Adrenal gland (tissue), 9 donors: ENCODE measurements at regions not wholly inside any gene's neighbourhood (a gene's known extent, or its start where the extent isn't known, plus 50 kb on each side); places are given as distances from the start of the nearest gene placed in this dataset.

ENCODE experiments used
- DNase-seq, 7 donors: peaks; one replicate each; pipeline ENCODE4 v3.0.0-alpha.2; 2019 to 2020
- H3K27ac ChIP-seq, 5 donors: fragments of 200-600 bp; sonication (generic) in 4 of 5; 1 replicate in 3 of 5; 2 replicates in 2 of 5; pipeline versions ENCODE4 v1.5.1 to v1.8.0; 2016 to 2020; ENCODE audit warnings: mild to moderate bottlenecking in 1 of 5
- H3K27me3 ChIP-seq: fragments of 200-600 bp; 2 replicates; pipeline ENCODE4 v1.8.0; 2021
- H3K36me3 ChIP-seq, 2 donors: fragments of 200-600 bp; replicated peaks in 1 of 2; 1 replicate in 1 of 2; 2 replicates in 1 of 2; pipeline versions ENCODE4 v1.5.1 to v1.8.0; 2018 to 2022
- H3K4me1 ChIP-seq, 2 donors: fragments of 200-600 bp; replicated peaks in 1 of 2; 1 replicate in 1 of 2; 2 replicates in 1 of 2; pipeline versions ENCODE4 v1.5.1 to v1.8.0; 2018 to 2021
- H3K4me3 ChIP-seq, 4 donors: fragments of 200-600 bp; sonication (generic) in 3 of 4; one replicate each; pipeline ENCODE4 v1.5.1; 2016 to 2018
- H3K9me3 ChIP-seq, 3 donors: fragments of 200-600 bp; sonication (generic) in 1 of 3; replicated peaks in 1 of 3; 1 replicate in 2 of 3; 2 replicates in 1 of 3; pipeline versions ENCODE4 v1.5.1 to v1.8.0; 2016 to 2021
- CTCF ChIP-seq, 6 experiments: fragments of 450-650 bp in 4 of 6; fragments of 200-600 bp in 2 of 6; sonication (generic) in 1 of 6; IDR thresholded peaks; 1 replicate in 5 of 6; 2 replicates in 1 of 6; pipeline versions ENCODE4 v1.5.1 to v1.8.0; 2016 to 2021; ENCODE audit warnings: antibody characterized with exemption in 6 of 6, mild to moderate bottlenecking in 2 of 6, moderate library complexity in 1 of 6
- POLR2A ChIP-seq, 2 donors: fragments of 450-650 bp; IDR thresholded peaks; one replicate each; pipeline ENCODE4 v1.6.1; 2017; ENCODE audit warnings: antibody characterized with exemption in 2 of 2, mild to moderate bottlenecking in 2 of 2, moderate library complexity in 1 of 2
- WGBS, 4 donors: extraction: QIAGEN DNeasy Blood & Tissue Kit in 2 of 4; methylation state at CpG; one replicate each; pipeline versions ENCODE4 v1.1.5 to v1.1.7; 2013 to 2017; 5-methylcytosine and 5-hydroxymethylcytosine counted together
- intact Hi-C, 2 donors: fragments of 100-400 bp; cut with DNase I; formaldehyde crosslinking; loops; one replicate each; pipeline versions ENCODE4 v1.14.1 to v1.15.0; 2022 to 2023
- donor health status: healthy with polysubstance abuse.
- donor health status: Bipolar disorder and iron deficiency.
- donor health status: DM: yes; HTN: yes; CAD: no.
- donor health status: DM: no; HTN: no; CAD: no.
- donor health status: DM: no; HTN: no; CAD: no.

GRCh38 chr5:171509467-171509866 is 90.0 kb downstream of the FGF18 start:
- no peaks in the 10 kb centered on the region for H3K36me3 ChIP-seq
- H3K4me3 ChIP-seq: no peak overlapping the region
- TF ChIP-seq CTCF (IDR thresholded peaks at IDR 0.05): no peak
- TF ChIP-seq POLR2A (IDR thresholded peaks at IDR 0.05): no peak
- H3K4me1 ChIP-seq: no peaks in the 10 kb centered on the region
- no peaks in the 10 kb centered on the region for H3K27me3 ChIP-seq
- H3K9me3 ChIP-seq: no peaks in the 10 kb centered on the region
- no peak for DNase-seq
- WGBS, 4 donors: 83 to 88% (median 85%) methylated on average over 7 of the region's 7 CpGs
- intact Hi-C loops: no loop called here
- no peak overlapping the region for H3K27ac ChIP-seq

- no peaks in the 10 kb centered on the region for H3K4me1 ChIP-seq
- no peak for DNase-seq
- 84 to 92% (median 89%) methylated on average over 5 of the region's 5 CpGs for WGBS, 4 donors
- H3K27ac ChIP-seq: no peak overlapping the region
- intact Hi-C loops: no loop called here
- H3K36me3 ChIP-seq: no peaks in the 10 kb centered on the region
- no peak overlapping the region for H3K4me3 ChIP-seq
- TF ChIP-seq CTCF (IDR thresholded peaks at IDR 0.05): no peak
- TF ChIP-seq POLR2A (IDR thresholded peaks at IDR 0.05): no peak
- H3K27me3 ChIP-seq: no peaks in the 10 kb centered on the region
- no peaks in the 10 kb centered on the region for H3K9me3 ChIP-seq
Measured at GRCh38 chr5:171512397-171512796, 93.0 kb downstream of the FGF18 start.

- Histone ChIP-seq H3K4me3 (no peak overlapping the region), H3K4me1 (no peaks in the 10 kb centered on the region), H3K36me3 (no peaks in the 10 kb centered on the region), H3K27ac (no peak overlapping the region), H3K27me3 (no peaks in the 10 kb centered on the region), H3K9me3 (no peaks in the 10 kb centered on the region)
- DNase-seq: no peak
- intact Hi-C loops: no loop called here
- TF ChIP-seq POLR2A (IDR thresholded peaks at IDR 0.05) (no peak), CTCF (IDR thresholded peaks at IDR 0.05) (no peak)
- WGBS, 4 donors: 84 to 90% (median 86%) methylated on average over 2 of the region's 2 CpGs
Measured at GRCh38 chr5:171513591-171513990, 94.1 kb downstream of the FGF18 start.

- intact Hi-C loops: no loop called here
- H3K4me3 ChIP-seq: no peak overlapping the region
- 81 to 94% (median 89%) methylated on average over 13 of the region's 13 CpGs for WGBS, 4 donors
- DNase-seq: no peak
- H3K27me3 ChIP-seq: no peaks in the 10 kb centered on the region
- peaks cover 0 to 12% of the 10 kb centered on the region in 2 donors for H3K4me1 ChIP-seq
- TF ChIP-seq CTCF (IDR thresholded peaks at IDR 0.05): no peak
- TF ChIP-seq POLR2A (IDR thresholded peaks at IDR 0.05): no peak
- no peak overlapping the region for H3K27ac ChIP-seq
- H3K36me3 ChIP-seq: no peaks in the 10 kb centered on the region
- no peaks in the 10 kb centered on the region for H3K9me3 ChIP-seq
Measured at GRCh38 chr5:171518916-171519315, 99.5 kb downstream of the FGF18 start.
